GM12872 (cell line): ENCODE measurements at regions not wholly inside any gene's neighbourhood (a gene's known extent, or its start where the extent isn't known, plus 50 kb on each side); places are given as distances from the start of the nearest gene placed in this dataset.

Experiments used
- TF ChIP-seq, protein P1 (sequence below): IDR thresholded peaks from 3 replicates; pipeline ENCODE4 v1.5.1; 2011; ENCODE audit warnings: low read depth, mild to moderate bottlenecking, low read length, moderate library complexity; ENCODE audit not compliant: insufficient read depth

DNA sequence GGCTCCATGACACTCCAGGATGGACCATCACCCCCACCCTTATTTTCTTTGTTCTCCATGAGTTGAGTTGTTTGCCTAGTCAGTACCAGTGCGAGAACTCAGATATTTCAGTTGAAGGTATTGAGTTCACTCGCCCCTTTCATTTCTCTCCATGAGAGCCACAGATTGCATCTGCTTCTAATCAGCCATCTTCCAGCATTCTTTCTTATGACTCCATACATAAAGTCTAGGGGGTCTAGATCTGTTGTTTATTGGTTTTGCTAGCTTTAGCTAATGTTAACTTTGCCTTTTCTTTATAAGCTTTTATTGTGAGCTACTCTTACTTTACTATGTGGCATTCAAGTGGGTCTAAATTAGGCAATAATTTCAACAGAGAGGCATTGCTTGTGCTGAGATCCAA is 71.6 kb upstream of the PDC start:
- TF ChIP-seq, protein P1, sequence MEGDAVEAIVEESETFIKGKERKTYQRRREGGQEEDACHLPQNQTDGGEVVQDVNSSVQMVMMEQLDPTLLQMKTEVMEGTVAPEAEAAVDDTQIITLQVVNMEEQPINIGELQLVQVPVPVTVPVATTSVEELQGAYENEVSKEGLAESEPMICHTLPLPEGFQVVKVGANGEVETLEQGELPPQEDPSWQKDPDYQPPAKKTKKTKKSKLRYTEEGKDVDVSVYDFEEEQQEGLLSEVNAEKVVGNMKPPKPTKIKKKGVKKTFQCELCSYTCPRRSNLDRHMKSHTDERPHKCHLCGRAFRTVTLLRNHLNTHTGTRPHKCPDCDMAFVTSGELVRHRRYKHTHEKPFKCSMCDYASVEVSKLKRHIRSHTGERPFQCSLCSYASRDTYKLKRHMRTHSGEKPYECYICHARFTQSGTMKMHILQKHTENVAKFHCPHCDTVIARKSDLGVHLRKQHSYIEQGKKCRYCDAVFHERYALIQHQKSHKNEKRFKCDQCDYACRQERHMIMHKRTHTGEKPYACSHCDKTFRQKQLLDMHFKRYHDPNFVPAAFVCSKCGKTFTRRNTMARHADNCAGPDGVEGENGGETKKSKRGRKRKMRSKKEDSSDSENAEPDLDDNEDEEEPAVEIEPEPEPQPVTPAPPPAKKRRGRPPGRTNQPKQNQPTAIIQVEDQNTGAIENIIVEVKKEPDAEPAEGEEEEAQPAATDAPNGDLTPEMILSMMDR = no peak

DNA sequence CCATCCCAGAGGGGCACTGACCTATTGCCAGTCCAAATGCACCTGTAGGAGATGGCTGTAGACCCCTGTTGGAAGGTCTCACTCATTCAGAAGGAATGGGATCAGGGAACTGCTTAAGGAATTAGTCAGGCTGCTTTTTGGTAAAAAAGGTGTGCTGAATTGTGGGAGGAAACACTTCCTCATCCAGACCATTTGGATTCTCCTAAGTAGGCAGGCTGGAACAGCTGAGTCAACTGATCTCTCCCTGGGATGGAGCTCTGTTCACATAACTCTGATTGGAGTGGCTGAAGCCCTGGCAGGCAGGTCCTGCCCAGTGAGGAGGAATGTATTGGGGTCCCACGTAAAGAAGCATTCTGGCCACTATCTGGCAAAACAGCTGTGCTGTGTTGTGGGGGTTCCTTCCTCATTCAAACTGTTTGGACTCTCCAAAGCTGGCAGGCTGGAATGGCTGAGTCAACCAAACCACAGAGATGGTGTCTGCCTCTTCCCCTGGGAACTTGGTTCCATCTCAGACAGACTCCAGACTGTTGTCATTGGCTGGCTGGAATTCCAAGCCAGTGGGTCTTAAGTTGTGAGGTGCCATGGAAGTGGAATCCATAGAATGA is 70.7 kb upstream of the PDC start:
- TF ChIP-seq, protein P1 = no peak

- TF ChIP-seq, protein P1 = no peak
Observed at GRCh38 chr1:186530109-186530508, 69.2 kb upstream of the PDC start.

- TF ChIP-seq, protein P1 = no peak
Observed at GRCh38 chr1:186519982-186520381, 59.1 kb upstream of the PDC start.

- TF ChIP-seq, protein P1 = no peak
Observed at GRCh38 chr1:186518822-186519381, 58.0 kb upstream of the PDC start.

DNA sequence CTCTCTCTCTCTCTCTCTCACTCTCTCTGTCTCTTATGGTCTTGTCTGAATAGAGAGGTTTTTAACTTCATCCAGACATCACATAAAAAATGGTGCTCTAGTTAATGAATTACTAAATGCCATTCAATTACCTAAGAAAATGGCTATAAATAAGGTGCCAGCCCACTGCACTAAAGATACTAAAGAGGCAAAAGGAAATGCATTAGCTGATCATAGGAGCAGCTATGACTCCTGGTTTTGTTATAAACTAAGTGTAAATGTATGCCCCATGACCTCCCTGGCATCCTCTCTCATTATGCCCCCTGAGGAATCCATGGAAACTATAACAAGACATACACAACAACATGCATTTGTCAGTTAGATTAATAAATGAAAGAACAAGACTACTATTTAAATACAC is 57.5 kb upstream of the PDC start:
- TF ChIP-seq, protein P1 = no peak

DNA sequence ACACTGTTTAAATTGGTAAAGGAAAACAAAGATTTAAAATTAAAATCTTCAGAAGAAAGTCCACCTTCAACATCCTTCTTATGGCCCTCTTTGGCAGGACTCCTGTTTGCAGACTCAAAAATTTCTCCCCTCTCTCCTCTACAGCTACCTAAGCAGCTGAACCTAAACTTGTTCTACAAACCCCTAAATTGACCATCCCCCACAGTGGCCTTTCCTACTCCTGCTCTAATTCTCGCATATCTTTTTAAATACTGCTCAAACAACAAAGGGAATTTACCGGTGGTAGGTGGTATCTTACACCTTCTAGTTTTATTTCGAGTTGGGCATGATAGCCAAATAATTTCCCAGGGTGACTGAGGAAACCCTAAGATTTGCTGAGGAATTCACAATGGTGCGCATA is 53.5 kb upstream of the PDC start:
- TF ChIP-seq, protein P1 = no peak
